Urinary bladder (tissue), 3 donors: ENCODE measurements at regions not wholly inside any gene's neighbourhood (a gene's known extent, or its start where the extent isn't known, plus 50 kb on each side); places are given as distances from the start of the nearest gene placed in this dataset.
"Not testable (repeated sequence)": the region's sequence is repeated elsewhere in the genome, so short reads cannot be mapped to it uniquely, and the experiment has no call there.

Experiments used
- DNase-seq: peaks from one replicate; pipeline ENCODE4 v3.0.0-alpha.2; 2015; ENCODE audit errors: extremely low spot score
- H3K27ac ChIP-seq: one replicate; pipeline ENCODE4 v1.5.1; 2013; ENCODE audit warnings: low read depth, mild to moderate bottlenecking, moderate library complexity
- H3K36me3 ChIP-seq: one replicate; pipeline ENCODE4 v1.6.1; 2013; ENCODE audit warnings: mild to moderate bottlenecking, moderate library complexity; ENCODE audit not compliant: insufficient read depth
- H3K4me1 ChIP-seq: one replicate; pipeline ENCODE4 v1.6.1; 2013; ENCODE audit warnings: mild to moderate bottlenecking, moderate library complexity; ENCODE audit not compliant: insufficient read depth
- H3K4me3 ChIP-seq: one replicate; pipeline ENCODE4 v1.5.1; 2013; ENCODE audit warnings: low read depth, low read length
- WGBS: extraction: QIAGEN DNeasy Blood & Tissue Kit; methylation state at CpG from one replicate; pipeline ENCODE4 v1.1.7; 2013; 5-methylcytosine and 5-hydroxymethylcytosine counted together
- donor health status: healthy with polysubstance abuse.
- donor health status: healthy.

DNA sequence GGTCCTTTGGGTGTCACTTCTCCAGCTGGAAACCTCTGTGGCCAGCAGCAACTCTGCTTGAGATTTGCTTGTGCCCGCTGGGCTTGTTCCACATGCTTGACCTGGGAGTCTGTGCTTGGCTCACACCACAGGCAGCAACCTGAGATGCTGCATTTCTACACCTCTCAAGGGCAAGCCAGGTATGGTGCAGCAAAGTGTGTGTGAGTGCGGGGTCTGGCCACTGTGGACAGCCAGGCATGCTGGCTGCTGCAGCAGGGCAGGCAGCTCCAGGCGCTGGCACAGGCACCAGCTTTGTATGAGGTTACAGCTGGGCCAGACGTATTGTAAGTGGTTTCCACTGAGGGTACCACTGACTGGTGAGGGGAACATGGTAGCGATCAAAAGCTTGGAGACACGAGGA lies 242.0 kb downstream of the PTGER3 start:
- H3K36me3 ChIP-seq = no peaks in the 10 kb centered on the region
- H3K27ac ChIP-seq = no peak overlapping the region
- DNase-seq = no peak
- H3K4me3 ChIP-seq = no peak overlapping the region
- no peaks in the 10 kb centered on the region for H3K4me1 ChIP-seq
- 92% methylated on average over 6 of the region's 6 CpGs for WGBS

DNA sequence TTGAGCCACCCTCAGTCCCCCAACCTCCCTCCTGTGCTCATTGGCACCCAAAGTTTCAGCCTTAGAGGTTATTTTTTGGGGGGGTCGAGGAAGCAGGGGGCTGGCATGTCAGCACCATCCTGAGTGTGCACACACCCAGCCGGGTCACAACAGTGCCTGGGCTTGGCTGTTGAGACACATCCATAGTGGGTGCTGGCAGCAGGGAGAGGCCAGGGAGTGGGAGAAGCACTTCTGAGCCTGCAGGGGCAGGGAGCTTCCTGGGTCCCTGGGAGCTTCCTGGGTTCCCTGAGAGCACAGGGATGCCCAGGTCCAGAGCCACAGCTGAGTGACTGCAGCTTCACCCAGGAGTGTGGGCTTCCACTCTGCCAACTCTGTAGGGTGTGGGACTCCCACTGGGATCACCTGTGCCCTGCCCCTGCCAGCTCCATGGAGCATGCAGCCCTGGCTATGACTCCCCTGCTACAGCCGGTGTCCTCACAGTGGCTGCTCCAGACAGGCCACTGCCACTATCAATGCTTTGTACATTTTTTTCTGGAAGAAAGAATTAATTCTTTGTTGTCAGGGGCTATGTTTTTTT lies 240.4 kb downstream of the PTGER3 start:
- Histone ChIP-seq H3K4me1 (no peaks in the 10 kb centered on the region), H3K27ac (no peak overlapping the region), H3K4me3 (no peak overlapping the region), H3K36me3 (no peaks in the 10 kb centered on the region)
- WGBS = 69% methylated on average over 3 of the region's 3 CpGs
- no peak for DNase-seq

DNA sequence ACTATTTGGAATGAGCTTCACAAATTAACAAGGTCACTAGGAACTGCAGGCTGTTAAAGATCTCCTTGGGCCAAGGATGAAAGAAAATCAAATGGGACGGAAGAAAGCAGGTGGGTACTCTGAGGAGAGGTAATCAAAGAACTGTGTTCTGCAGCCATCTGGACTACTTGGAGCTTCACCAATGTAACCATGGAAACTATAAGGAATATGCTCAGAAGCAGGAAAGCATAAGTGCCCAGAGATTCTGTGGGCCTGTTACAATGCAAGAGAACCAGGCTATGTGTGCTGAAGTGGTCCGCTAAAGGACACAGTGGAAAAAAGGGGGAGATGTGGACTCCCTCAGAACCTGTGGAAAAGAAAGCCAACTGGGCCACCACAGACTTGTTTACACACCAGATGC lies 238.5 kb downstream of the PTGER3 start:
- no peaks in the 10 kb centered on the region for H3K4me1 ChIP-seq
- no peaks in the 10 kb centered on the region for H3K36me3 ChIP-seq
- no peak overlapping the region for H3K4me3 ChIP-seq
- DNase-seq = no peak
- WGBS = 89% methylated on average over 2 of the region's 2 CpGs
- no peak overlapping the region for H3K27ac ChIP-seq

DNA sequence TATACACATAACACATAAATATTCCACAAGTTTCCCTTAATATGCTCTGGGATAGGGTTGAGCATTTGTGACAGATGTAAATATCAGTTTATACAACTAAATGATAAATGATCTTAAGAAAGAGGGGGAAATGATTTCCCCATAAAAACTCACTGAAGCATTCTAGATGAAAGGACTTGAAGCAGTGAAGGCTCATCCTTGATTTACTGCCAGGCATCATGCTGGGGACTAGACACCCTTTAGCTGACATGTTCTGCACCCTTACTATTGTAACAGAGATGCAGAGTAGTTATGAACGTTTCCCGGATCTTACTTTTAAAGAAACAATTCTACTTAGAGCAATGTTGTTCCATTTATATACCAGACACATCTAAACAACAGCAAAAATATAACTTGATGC lies 235.8 kb downstream of the PTGER3 start:
- no peak for DNase-seq
- H3K27ac ChIP-seq = no peak overlapping the region

DNA sequence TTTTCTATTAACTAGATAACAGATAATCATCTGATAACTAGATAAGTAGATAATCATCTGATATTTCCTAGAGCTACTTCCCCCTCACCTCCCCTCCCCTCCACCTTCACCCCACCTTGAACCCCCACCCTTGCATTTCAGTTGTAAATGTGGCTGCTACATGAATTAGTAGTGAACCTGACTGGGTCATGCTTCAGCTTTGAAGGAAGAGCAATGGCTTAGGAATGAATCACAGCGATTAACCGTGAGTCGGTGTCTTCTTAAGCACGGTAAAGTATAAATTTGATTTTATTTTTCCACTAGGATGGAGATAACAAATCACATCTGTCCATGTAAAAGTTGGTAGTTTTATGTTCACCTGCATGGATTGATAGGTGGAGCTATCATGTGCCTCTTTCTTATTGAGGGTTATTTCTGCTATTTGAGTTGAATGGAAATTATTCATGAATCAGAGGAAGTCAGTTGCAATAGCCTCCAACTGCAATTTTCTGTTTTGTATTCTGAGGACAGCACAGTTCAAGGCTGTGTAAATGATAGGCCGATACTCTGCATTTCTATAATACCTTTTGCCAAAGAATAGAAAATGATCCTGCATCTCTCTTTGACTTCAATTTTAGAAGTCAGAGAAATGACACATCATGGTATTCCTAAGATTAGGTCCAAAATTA lies 235.0 kb downstream of the PTGER3 start:
- DNase-seq = no peak
- H3K4me1 ChIP-seq = no peaks in the 10 kb centered on the region
- no peaks in the 10 kb centered on the region for H3K36me3 ChIP-seq
- 91% methylated on average over 5 of the region's 5 CpGs for whole genome bisulfite sequencing
- H3K4me3 ChIP-seq = no peak overlapping the region
- no peak overlapping the region for H3K27ac ChIP-seq

More for the DNA sequence above, 235.8 kb downstream of the PTGER3 start:
- 76% methylated on average over 2 of the region's 2 CpGs for WGBS
- H3K4me3 ChIP-seq = no peak overlapping the region
- H3K36me3 ChIP-seq = no peaks in the 10 kb centered on the region
- no peaks in the 10 kb centered on the region for H3K4me1 ChIP-seq

DNA sequence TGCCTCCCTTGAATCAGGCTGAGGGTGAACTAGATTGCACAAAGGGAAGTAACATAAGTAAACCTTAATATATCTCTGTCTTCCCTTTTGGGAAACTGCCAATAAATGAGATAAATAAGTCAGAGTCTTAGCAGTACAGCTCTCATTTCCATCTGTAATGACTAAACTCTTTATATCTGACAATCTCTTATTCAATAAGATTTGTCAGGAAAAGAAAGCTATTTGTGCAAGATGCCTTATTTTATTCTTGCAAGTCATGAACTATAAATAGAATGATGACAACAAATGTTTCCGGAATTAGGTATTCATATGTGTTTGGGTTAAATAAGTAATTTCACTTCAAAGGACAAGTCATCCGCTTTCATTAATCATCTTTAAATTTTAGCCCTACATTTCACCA lies 229.2 kb downstream of the PTGER3 start:
- Histone ChIP-seq H3K4me3 (no peak overlapping the region), H3K27ac (no peak overlapping the region), H3K36me3 (no peaks in the 10 kb centered on the region), H3K4me1 (no peaks in the 10 kb centered on the region)
- WGBS = 43% methylated on average over 2 of the region's 2 CpGs
- no peak for DNase-seq

DNA sequence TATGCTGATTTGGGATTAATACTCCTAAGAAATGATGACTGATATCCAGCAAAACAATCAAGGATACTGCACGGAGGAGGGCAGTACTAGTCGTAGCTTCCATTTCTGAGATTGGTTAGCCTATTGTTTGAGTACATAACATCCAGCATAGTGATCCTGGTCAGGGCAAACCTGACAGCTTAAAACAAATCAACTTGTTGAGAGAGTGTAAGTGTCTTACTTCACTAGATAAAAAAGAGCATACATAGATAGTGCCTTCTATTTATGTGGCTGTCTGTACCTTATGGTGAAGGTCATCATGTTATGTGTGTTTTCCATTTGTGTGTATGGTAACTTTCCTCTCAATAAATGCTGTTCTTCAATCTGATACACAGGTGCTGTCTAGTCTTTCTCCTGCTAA lies 228.4 kb downstream of the PTGER3 start:
- no peaks in the 10 kb centered on the region for H3K4me1 ChIP-seq
- DNase-seq = no peak
- H3K4me3 ChIP-seq = no peak overlapping the region
- WGBS = 80% methylated on average over 2 of the region's 2 CpGs
- no peak overlapping the region for H3K27ac ChIP-seq
- no peaks in the 10 kb centered on the region for H3K36me3 ChIP-seq

DNA sequence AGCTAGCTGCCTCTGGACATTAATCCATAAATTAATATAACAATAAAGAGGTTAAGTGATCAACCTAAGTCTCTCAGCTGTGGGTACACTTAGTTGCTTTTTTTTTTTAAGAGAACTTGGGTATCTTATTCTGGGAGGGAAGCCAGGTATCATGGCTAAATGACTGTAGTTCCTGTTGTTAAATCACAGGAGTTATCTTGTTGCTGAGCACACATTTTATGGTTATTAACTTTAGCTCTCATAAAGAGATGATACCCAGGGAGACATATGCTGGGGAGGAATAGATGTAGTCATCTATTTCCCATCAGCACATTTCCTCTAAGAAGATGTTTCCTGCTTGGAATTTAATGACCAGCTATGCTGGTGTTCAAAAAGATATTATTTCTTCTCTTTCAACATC lies 227.8 kb downstream of the PTGER3 start:
- H3K4me3 ChIP-seq = no peak overlapping the region
- H3K4me1 ChIP-seq = no peaks in the 10 kb centered on the region
- no peaks in the 10 kb centered on the region for H3K36me3 ChIP-seq
- H3K27ac ChIP-seq = no peak overlapping the region
- no peak for DNase-seq

DNA sequence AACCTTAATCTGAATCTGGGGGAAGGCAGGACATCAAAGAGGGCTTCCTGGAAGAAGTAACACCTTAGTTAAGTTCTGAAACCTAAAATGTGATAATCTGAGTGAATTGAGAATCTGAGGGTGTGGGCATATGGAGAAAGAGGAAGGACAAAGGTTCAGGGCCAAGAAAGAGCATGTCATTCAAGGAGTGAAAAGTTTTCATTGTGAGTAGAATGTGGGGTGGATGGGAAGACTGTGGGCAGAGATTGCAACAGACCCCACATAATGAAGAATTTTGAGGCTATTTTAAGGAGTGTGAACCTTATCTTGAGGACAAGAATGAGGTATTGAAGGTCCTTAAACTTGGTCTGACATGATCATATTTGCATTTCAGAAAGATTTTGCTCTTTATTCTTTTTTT lies 227.2 kb downstream of the PTGER3 start:
- Histone ChIP-seq H3K27ac (no peak overlapping the region), H3K4me3 (no peak overlapping the region), H3K36me3 (no peaks in the 10 kb centered on the region), H3K4me1 (no peaks in the 10 kb centered on the region)
- DNase-seq = no peak

DNA sequence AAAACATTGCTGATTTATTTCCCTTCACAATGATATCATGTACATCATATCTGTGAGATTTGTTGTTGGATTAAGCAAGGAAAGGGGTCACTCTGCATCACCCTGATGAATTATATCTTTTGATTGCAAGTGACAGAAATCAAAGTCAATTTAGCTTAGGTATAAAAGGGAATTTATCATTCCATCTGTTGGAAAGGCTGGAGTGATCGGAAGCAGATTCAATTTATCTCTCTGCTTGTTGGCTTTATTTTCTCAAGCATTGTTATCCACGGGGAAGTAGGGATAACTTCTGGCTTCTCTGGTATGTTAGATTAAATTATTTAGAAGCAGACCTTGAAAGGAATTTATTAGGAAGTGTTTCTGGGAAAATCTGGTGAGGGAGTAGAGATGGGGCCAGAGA lies 226.6 kb downstream of the PTGER3 start:
- Histone ChIP-seq H3K27ac (no peak overlapping the region), H3K4me1 (no peaks in the 10 kb centered on the region), H3K4me3 (no peak overlapping the region), H3K36me3 (no peaks in the 10 kb centered on the region)
- DNase-seq = no peak
- WGBS = 52% methylated on average over 2 of the region's 2 CpGs

DNA sequence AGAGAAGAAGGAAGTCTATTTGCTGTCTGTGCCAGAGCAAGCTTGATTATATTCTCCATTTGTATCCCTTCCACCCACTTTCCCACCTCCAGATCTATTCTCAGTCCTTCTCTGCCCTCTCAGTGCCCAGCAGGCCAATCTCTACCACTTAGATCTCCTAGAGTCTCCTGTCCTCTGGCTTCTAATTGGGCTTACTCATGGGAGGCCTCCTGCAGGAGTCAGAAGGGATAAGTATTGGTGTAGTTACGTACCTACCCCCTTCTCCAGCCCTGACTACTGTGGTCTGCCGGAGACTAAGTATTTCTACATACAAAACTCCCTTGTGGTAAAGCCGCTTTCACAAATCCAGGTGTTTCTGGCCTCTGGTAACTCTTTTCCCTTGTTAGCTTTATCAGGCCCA lies 221.2 kb downstream of the PTGER3 start:
- 93% methylated on average over 3 of the region's 3 CpGs for WGBS
- H3K4me1 ChIP-seq = no peaks in the 10 kb centered on the region
- H3K27ac ChIP-seq = no peak overlapping the region
- H3K4me3 ChIP-seq = no peak overlapping the region
- no peak for DNase-seq
- H3K36me3 ChIP-seq = no peaks in the 10 kb centered on the region

DNA sequence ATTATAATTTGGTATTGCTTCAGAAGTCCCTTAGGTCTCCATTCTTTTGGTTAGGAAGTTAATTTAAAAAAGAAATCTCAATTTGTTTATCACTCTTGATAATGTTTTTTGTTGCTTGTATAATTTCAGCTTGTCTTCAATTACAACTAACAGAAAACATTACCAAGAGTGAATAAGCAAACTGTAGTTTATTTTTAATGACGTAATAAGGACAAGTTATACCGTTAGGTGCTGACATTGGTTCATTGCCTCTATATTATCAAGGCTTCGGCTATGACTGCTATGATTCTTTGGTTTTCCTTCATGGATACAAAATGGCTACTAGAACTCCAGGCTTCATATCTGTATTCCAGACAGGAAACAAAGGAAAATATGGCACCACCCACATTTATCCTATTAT lies 220.6 kb downstream of the PTGER3 start:
- no peak for DNase-seq
- no peaks in the 10 kb centered on the region for H3K4me1 ChIP-seq
- WGBS = 95% methylated on average over 3 of the region's 3 CpGs
- no peaks in the 10 kb centered on the region for H3K36me3 ChIP-seq
- no peak overlapping the region for H3K4me3 ChIP-seq
- H3K27ac ChIP-seq = no peak overlapping the region

DNA sequence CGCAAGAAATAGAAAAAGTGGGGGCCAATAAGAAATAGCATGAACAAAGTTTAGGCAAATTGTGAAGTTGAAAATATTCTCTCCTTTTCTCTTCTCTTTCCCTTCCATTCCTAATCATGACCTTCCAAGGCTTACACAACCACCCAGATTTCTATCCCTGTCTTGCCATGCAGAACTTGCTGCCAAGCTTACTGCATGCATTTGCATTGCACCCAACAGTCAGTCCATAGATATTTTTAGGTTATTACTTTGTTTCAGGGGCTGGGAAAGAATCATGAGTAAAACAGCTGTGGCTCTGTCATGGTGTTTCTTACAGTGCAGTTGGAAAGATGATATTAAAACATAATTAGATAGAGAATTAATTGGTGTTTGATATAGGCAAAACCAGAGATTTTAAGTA lies 219.4 kb downstream of the PTGER3 start:
- 96% methylated on average over 1 of the region's 1 CpG for WGBS
- Histone ChIP-seq H3K27ac (no peak overlapping the region), H3K4me3 (no peak overlapping the region), H3K36me3 (no peaks in the 10 kb centered on the region), H3K4me1 (no peaks in the 10 kb centered on the region)
- DNase-seq = no peak

DNA sequence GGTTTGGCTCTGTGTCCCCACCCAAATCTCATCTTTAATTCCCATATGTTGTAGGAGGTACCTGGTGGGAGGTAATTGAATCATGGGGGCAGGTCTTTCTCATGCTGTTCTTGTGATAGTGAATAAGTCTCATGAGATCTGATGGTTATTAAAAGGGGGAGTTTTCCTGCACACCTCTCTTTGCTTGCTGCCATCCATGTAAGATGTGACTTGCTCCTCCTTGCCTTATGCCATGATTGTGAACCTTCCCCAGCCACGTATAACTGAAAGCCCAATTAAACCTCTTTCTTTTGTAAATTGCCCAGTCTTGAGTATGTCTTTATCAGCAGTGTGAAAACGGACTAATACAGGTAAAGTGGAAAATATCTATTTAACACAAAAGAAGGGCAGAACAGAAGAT lies 213.3 kb downstream of the PTGER3 start:
- WGBS = 85% methylated on average over 2 of the region's 2 CpGs
- H3K4me1 ChIP-seq, H3K27ac ChIP-seq, DNase-seq, H3K4me3 ChIP-seq, H3K36me3 ChIP-seq: not testable (repeated sequence)

DNA sequence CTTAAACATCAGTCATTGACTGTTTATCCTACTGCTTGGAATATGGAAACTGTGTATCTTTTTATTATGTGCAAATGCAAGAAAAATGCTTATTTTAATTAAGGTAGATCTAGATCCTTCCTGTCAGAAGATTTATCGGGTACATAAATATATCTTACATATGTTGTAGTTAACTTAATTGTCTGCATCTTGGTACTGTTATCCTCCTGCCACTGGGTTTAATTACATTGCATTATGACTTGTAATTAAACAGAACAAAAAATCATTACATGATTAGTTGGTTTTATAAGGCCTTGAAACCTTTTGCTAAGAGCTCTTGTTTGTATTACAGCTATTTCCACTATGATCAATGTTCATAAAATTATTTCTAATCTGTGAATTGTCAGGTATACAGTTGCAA lies 211.2 kb downstream of the PTGER3 start:
- no peak overlapping the region for H3K4me3 ChIP-seq
- no peaks in the 10 kb centered on the region for H3K36me3 ChIP-seq
- no peaks in the 10 kb centered on the region for H3K4me1 ChIP-seq
- 84% methylated on average over 1 of the region's 1 CpG for WGBS
- no peak overlapping the region for H3K27ac ChIP-seq
- no peak for DNase-seq
